ENCODE measurements at regions not wholly inside any gene's neighbourhood (a gene's known extent, or its start where the extent isn't known, plus 50 kb on each side); places are given as distances from the start of the nearest gene placed in this dataset.

DNA sequence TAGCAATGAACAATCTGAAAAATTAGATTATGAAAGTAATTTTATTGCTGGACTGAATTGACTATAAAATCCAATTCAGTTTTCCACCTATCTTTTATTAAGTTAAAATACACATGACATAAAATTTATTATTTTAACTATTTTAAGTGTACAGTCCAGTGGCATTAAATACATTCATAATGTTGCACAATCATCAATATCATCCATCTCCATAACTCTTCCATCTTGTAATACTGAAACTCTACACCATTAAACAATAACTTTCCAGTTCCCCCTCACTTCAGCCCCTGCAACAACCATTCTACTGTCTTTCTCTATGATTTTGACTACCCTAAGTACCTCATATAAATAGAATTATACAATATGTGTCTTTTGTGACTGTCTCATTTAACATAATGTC lies 200.6 kb upstream of the ITGA1 start:
- Mint-ChIP-seq H3K9me3 (no peaks in the 10 kb centered on the region), H3K27ac (no peak overlapping the region), H3K36me3 (ENCODE audit: low read depth) (no peaks in the 10 kb centered on the region), H3K4me3 (no peak overlapping the region), H3K27me3 (ENCODE audit: low read depth, poor library complexity) (no peaks in the 10 kb centered on the region), H3K4me1 (no peaks in the 10 kb centered on the region)
- no peak for TF ChIP-seq CTCF (IDR thresholded peaks at IDR 0.05)
- no peak for DNase-seq

GRCh38 chr5:52597625-52598024 lies 190.1 kb upstream of the ITGA1 start:
- peaks cover 6% of the 10 kb centered on the region for H3K27me3 Mint-ChIP-seq (ENCODE audit: low read depth, poor library complexity)
- no peaks in the 10 kb centered on the region for H3K36me3 Mint-ChIP-seq (ENCODE audit: low read depth)
- no peak for TF ChIP-seq CTCF (IDR thresholded peaks at IDR 0.05)
- no peak overlapping the region for H3K27ac Mint-ChIP-seq
- DNase-seq: no peak
- H3K4me3 Mint-ChIP-seq: no peak overlapping the region
- H3K9me3 Mint-ChIP-seq: peaks cover 3% of the 10 kb centered on the region
- H3K4me1 Mint-ChIP-seq: peaks cover 10% of the 10 kb centered on the region

- no peak overlapping the region for H3K4me3 Mint-ChIP-seq
- no peaks in the 10 kb centered on the region for H3K36me3 Mint-ChIP-seq (ENCODE audit: low read depth)
Measured at GRCh38 chr5:52598968-52599367, 188.7 kb upstream of the ITGA1 start.

DNA sequence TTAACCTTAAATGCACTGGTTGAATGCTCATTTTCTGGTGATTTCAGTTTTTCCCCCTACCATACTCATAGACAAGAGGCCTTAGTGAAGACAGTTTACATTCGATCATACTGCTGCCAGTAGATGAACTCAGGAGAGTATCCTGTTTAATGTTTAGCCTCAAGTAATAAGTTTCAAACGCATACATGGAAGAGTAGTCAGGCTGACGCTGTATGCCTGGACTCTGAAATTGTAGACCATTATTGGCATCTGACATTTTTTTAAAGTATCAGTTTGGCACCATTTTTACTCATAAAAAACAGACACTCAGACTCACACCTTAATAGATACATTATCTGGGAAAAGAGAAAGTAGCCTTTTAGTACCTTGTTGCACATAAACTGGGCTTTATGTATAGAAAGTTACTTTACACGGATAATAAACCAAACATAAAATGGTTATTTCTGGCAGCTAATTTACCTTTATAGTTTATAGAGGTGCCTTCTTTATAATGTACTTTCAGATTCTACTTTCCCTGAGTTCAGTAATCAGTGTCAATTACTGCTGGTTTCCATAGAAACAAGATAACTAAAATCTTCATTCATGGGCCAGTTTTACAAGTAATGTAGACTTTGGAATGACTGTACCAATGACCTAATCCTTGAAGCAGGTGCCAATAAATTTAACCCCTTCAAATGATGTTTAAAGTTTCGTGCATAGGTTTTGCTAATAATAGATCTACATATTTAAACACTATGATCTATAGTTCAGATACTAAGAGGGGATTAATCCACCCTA lies 183.8 kb upstream of the ITGA1 start:
- Mint-ChIP-seq H3K27me3 (ENCODE audit: low read depth, poor library complexity) (peaks cover 7% of the 10 kb centered on the region), H3K9me3 (no peaks in the 10 kb centered on the region), H3K36me3 (ENCODE audit: low read depth) (no peaks in the 10 kb centered on the region), H3K27ac (no peak overlapping the region), H3K4me1 (peaks cover 7% of the 10 kb centered on the region), H3K4me3 (no peak overlapping the region)
- DNase-seq: no peak
- no peak for TF ChIP-seq CTCF (IDR thresholded peaks at IDR 0.05)

More at GRCh38 chr5:52598968-52599367, 188.7 kb upstream of the ITGA1 start:
- Mint-ChIP-seq H3K9me3 (peaks cover 3% of the 10 kb centered on the region), H3K27ac (no peak overlapping the region), H3K27me3 (ENCODE audit: low read depth, poor library complexity) (peaks cover 6% of the 10 kb centered on the region), H3K4me1 (peaks cover 10% of the 10 kb centered on the region)
- DNase-seq: no peak
- TF ChIP-seq CTCF (IDR thresholded peaks at IDR 0.05): no peak

DNA sequence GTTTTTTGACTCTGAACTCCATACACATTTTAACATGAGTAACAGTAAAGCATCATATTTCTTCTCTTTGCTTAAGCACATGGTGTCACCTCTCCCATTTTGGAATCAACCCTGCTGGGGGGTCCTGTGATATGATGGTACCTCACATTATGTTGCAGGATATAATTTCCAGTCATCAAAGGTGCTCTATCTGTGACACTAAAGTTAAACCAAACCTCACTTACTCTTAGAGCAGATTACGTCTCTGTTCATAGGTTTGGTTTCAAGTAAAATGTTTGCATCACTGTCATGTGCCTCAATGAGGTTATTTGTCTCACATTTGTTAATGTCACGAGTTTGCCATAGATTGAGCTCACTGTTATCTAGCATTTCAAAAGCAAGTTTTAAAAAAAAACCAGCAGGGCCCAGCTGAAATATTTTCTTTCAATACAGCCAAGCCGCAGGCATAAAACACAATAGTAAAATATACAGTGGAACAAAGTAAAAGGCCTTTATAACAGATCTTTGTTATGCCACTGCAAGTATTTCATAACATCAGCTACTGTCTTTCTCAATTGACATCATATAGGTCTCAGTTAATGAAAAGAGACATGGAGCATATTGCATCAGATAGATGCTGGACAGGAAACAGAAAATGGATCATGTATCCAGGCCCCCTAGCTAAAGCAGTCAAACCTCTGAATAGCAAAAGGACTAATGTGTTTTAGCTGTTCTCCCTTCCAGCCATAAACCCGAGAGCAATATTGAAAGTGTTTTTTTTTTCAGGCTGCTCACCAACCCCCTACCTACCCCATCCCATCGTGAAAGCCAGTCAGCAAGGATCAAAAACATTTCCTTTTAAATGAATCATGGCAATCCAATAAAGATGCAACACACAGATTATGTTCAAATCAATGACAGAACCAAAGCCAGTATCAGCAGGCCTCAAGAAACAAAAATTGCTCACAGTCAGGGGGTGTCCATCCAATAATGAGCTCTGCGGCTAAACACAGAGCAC lies 182.1 kb upstream of the ITGA1 start:
- Mint-ChIP-seq H3K27ac (no peak overlapping the region), H3K36me3 (ENCODE audit: low read depth) (no peaks in the 10 kb centered on the region), H3K4me1 (peaks cover 5% of the 10 kb centered on the region), H3K9me3 (no peaks in the 10 kb centered on the region), H3K4me3 (no peak overlapping the region), H3K27me3 (ENCODE audit: low read depth, poor library complexity) (peaks cover 7% of the 10 kb centered on the region)
- no peak for TF ChIP-seq CTCF (IDR thresholded peaks at IDR 0.05)
- DNase-seq: no peak
